ENCODE measurements at regions not wholly inside any gene's neighbourhood (a gene's known extent, or its start where the extent isn't known, plus 50 kb on each side); places are given as distances from the start of the nearest gene placed in this dataset.
"Not testable (repeated sequence)": the region's sequence is repeated elsewhere in the genome, so short reads cannot be mapped to it uniquely, and the experiment has no call there.

DNA sequence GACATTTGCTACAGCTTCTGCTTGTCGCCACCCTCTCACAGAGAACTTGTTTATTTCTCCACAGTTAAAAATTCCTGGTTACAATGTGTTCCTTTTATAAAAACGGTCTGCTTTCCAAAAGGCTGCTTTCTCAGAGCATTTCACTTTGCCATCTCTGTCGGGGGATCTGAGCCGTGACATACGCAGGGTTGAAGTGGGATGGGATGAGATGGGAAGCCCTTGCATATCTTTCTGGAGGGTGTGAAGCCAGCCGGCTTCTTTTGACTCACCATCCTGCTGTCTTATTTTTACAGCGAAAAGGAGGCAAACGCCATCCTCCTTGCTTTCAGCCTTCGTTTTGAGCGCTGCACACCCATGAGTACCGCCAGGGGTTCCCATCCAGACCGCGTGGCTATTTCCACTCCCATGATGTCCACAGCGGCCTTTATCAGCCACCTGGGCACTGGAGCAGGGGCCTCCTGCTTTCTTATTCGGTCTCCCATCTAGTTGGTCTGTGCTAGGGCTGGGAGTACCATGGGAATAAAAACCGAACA is 99.8 kb upstream of the GATB start:
- FAIRE-seq (no peak), DNase-seq (ENCODE audit: low spot score) (no peak)

GRCh38 chr4:151859641-151860040 is 98.8 kb upstream of the GATB start:
- no peak for DNase-seq (ENCODE audit: low spot score)
- FAIRE-seq: no peak

DNA sequence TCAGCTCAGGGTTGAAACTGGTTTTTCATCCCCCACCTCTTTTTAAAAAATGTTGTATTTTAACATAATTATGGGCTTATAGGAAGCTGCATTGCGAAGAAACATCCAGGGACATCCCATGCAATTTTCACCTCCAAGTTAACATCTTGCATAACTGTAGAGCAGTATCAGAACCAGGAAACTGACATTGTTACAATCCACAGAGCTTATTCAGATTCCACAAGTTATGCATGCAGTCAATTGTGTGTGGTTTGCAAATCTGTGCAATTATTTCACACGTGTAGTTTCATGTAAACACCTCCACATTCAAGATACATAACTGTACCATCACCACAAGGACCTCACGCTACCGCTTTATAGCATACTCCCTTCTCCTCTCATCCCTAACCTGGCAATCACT is 97.5 kb upstream of the GATB start:
- no peak for FAIRE-seq
- DNase-seq (ENCODE audit: low spot score): no peak

DNA sequence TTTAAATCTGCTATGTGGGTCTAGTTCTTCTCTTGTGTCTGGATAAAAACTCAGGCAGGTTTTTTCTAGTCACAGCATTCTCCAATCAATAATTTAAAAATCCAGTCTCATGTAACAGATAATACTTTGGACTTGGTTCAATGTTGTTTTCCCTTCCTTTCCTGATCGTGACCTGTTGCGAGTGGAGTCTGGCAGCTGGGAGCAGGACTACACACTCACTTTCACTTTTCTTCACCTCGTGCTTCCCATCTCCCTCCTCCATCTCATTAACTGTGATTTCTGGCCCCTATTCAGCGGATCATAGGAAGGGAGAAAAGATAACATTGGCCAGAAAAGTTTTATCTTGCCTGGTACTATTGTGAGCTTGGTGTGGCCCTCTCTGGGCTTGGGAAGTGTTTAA is 96.6 kb upstream of the GATB start:
- no peak for DNase-seq (ENCODE audit: low spot score)
- no peak for FAIRE-seq

DNA sequence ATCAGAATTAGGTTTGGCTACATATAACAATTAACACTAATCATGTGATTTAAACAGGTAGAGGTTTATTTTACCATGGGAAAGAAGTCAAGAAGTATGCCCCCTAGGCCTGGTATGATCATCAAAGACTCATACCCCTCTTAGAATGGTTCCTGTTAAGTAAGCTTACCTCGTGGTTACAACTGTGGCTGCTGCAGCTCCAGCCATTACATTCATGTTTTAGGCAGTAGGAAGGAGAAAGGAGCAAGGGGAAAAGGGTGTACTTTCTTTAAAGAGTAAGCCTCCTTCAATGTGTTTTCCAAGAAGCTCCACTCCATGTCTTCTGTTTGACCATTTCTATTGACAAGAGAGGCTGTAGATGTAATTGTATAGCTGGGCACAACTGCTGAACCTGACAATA is 94.9 kb upstream of the GATB start:
- DNase-seq (ENCODE audit: low spot score) (no peak), FAIRE-seq (no peak)

GRCh38 chr4:151854731-151855130 is 93.9 kb upstream of the GATB start:
- FAIRE-seq: no peak

GRCh38 chr4:151853034-151853433 is 92.2 kb upstream of the GATB start:
- FAIRE-seq (no peak), DNase-seq (ENCODE audit: low spot score) (no peak)

More at GRCh38 chr4:151854731-151855130, 93.9 kb upstream of the GATB start:
- no peak for DNase-seq (ENCODE audit: low spot score)

- DNase-seq (ENCODE audit: low spot score) (no peak), FAIRE-seq (no peak)
Observed at GRCh38 chr4:151852202-151852601, 91.4 kb upstream of the GATB start.

- DNase-seq (ENCODE audit: low spot score): no peak
- no peak for FAIRE-seq
Observed at GRCh38 chr4:151851354-151851753, 90.5 kb upstream of the GATB start.

GRCh38 chr4:151850791-151851213 is 90.0 kb upstream of the GATB start:
- DNase-seq (ENCODE audit: low spot score): no peak

DNA sequence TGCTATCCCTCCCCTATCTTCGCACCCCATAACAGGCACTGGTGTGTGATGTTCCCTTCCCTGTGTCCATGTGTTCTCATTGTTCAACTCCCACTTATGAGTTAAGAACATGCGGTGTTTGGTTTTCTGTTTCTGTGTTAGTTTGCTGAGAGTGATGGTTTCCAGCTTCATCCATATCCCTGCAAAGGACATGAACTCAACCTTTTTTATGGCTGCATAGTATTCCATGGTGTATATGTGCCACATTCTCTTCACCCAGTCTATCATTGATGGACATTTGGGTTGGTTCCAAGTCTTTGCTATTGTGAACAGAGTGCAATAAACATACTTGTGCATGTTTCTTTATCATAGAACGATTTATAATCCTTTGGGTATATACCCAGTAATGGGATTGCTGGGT is 84.7 kb upstream of the GATB start:
- FAIRE-seq; DNase-seq (ENCODE audit: low spot score): not testable (repeated sequence)

More at GRCh38 chr4:151850791-151851213, 90.0 kb upstream of the GATB start:
- FAIRE-seq: no peak

GRCh38 chr4:151842430-151843079 is 81.7 kb upstream of the GATB start:
- DNase-seq (ENCODE audit: low spot score) (no peak), FAIRE-seq (no peak)

DNA sequence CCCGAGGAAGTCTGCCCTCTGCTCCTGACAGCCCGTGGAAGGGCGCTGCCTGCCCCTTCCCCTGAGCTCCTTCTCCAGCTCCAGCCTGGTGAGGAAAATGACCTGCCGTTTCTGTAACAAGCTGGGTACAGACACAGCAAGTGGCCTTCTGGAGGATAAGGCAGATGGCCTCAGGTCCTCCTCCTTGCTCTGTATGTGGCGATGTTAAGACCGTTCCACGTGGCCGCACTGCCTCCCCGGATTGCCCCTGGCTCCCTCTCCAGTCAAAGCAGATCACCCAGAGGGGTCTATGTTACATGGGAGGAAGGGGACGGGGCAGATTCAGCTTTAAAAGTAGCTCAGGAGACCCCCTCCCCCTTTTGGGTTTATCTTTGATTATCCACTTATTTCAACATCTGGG is 80.3 kb upstream of the GATB start:
- FAIRE-seq: no peak

GRCh38 chr4:151835467-151835866 is 74.7 kb upstream of the GATB start:
- no peak for DNase-seq (ENCODE audit: low spot score)

More for the DNA sequence above, 80.3 kb upstream of the GATB start:
- DNase-seq (ENCODE audit: low spot score): no peak

DNA sequence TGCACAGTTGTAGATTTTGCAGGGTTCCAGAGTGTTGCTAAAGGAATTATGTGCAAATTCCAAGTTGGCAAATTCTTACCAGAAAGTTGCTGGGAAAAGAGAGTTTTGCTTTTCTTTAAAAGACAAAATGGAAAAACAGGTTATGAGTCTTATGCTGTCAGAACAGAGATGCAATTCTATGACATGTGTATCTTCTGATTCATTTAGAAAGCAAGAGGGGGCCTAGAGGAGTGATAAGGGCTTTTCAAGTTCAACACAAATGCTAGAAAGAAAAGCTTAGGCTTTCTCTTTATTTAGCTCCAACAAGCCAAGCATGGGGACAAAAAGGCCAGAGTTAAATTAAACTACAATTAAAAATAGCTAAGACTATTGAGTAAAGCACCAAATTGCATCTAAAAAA is 72.4 kb upstream of the GATB start:
- DNase-seq (ENCODE audit: low spot score) (no peak), FAIRE-seq (no peak)

More at GRCh38 chr4:151835467-151835866, 74.7 kb upstream of the GATB start:
- FAIRE-seq: no peak

DNA sequence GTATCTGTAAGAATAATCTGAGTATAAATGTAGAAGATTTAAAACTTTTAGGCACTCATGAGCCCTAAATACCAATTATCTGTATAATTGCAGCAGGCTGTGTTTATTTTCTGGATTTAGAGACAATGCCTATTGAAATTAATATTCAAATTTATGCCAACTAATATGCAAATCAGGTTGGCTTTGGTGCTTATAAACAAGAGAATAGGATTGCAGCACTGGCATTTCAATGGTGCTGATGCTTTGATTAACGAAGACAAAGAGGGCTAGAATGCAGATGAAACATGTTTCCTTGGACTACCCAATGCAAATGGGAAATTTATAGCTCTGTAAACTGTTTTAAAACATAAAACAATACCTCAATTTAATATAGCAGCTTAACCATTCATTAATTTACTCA is 70.7 kb upstream of the GATB start:
- no peak for FAIRE-seq

DNA sequence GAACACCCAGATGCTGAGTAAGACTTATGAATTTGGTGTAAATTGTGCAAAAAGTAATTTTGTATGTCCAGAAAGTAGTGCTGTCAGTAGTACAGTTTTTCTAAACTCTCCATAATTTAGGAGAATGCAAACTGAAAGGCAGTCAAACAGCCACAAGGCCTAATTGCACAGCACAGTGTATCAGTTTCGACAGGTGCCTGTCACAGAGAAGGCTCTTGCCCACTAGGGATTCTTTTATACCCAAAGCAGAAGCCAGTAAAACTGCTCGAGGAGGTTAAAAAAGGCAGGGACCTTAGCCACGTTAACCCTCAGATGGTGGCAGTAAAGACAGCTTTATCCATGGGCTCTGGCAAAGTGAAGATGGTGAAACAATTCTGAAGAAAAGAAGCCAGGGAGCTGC is 69.4 kb upstream of the GATB start:
- FAIRE-seq (no peak), DNase-seq (ENCODE audit: low spot score) (no peak)

More for the DNA sequence above, 70.7 kb upstream of the GATB start:
- DNase-seq (ENCODE audit: low spot score): no peak

- no peak for DNase-seq (ENCODE audit: low spot score)
- FAIRE-seq: no peak
Observed at GRCh38 chr4:151829309-151829708, 68.5 kb upstream of the GATB start.

- DNase-seq (ENCODE audit: low spot score) (peak; percentile 55), FAIRE-seq (peak; percentile 49)
Observed at GRCh38 chr4:151824656-151825055, 63.8 kb upstream of the GATB start.

GRCh38 chr4:151822331-151822730 is 61.5 kb upstream of the GATB start:
- no peak for DNase-seq (ENCODE audit: low spot score)
- FAIRE-seq: no peak

GRCh38 chr4:151820004-151820403 is 59.2 kb upstream of the GATB start:
- FAIRE-seq (no peak), DNase-seq (ENCODE audit: low spot score) (no peak)

DNA sequence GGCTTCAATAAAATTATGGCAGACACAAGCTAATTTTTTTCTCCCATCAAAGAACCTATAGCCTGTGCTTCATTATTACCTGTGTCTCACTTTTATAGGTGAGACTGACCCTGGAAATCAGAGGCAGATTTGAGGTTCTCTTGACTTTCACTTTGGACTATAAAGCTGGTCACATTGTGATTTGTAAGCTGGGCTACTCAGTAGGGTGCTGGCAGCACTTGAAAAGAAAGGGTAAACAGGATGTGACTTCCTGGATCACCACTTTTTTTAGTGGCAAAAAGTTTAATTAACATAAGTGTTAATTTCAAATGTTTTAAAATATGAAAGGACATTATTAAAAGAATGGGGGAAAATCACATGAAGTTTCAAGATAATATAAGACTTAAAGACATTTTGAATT is 50.6 kb upstream of the GATB start:
- FAIRE-seq: no peak
- DNase-seq (ENCODE audit: low spot score): no peak

Data from RCC 7860 (cell line).